HS-5 (cell line): ENCODE measurements at regions not wholly inside any gene's neighbourhood (a gene's known extent, or its start where the extent isn't known, plus 50 kb on each side); places are given as distances from the start of the nearest gene placed in this dataset.

Experiments
- DNase-seq: peaks from one replicate; pipeline ENCODE4 v3.0.0-alpha.2; 2012; ENCODE audit warnings: low read depth

DNA sequence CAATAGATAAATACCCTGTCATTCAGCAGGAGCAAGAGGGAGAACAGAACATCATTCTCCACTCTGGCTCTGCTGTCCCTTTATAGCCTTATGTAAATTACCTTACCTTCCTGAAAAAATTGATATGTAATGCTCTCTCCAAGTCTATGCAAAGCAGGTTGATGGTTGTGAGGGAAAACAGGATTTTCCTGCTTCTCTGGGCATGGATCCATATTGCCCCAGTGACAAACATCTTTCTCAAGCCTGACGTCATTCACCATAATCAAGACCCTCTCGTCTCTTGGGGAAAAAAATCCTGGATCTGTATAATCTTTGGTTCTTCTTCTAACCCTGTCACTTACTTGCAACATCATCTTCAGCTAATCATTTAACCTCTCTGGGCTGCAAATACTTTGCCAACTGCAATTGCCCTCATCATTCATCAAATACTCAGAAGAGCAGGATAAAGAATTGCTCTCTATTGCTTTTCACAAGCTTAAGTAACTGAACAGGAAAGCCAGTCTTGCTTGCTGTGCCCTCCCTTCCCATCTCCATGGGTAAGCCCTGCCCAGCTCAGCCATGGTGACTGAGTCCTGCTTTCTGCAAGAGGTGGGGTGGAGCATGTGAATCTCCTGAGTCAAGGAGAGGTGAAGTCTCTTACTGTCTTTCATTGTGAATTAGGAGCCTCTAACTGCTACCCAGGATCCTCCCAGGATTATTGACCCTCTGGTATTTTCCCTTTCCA, 123.7 kb upstream of the KLF7 start:
- DNase-seq, result no peak

DNA sequence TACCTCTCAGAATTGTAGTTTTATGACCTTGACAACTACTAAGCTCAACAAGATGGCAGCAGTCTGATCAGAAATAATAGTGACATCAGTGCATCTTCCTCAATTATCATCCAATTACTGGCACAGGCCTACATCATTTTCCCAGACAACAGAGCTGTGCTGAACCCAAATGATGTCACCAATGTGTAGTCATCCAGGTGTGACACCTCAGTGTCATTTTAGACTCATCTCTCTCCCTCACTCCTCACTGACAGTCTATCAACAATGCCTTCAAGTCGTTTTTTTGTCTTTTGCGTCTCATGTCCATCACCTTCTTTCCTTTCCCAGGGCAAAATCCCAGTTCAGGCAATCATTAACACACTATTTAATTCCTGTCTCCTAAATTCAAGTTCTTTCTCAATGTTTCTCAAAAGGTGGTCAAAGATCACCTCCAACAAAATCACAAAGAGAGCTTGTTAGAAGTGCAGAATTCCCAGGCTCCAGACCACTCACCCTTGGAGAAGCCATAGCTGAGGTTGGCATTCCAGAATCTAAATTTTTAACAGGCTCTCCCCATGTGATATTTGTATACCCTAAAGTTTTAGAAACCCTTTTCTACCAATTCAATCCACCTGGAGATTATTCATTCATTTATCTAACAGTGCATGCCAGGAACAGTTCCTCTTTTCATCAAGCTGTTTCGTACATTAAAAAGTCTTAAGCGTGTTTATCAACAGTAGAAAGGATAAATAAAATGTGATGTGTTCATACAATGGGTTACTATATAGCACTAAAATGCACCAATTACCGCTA, 125.3 kb upstream of the KLF7 start:
- no peak for DNase-seq

- DNase-seq, result no peak
Measured at GRCh38 chr2:207291625-207292252, 126.0 kb upstream of the KLF7 start.

DNA sequence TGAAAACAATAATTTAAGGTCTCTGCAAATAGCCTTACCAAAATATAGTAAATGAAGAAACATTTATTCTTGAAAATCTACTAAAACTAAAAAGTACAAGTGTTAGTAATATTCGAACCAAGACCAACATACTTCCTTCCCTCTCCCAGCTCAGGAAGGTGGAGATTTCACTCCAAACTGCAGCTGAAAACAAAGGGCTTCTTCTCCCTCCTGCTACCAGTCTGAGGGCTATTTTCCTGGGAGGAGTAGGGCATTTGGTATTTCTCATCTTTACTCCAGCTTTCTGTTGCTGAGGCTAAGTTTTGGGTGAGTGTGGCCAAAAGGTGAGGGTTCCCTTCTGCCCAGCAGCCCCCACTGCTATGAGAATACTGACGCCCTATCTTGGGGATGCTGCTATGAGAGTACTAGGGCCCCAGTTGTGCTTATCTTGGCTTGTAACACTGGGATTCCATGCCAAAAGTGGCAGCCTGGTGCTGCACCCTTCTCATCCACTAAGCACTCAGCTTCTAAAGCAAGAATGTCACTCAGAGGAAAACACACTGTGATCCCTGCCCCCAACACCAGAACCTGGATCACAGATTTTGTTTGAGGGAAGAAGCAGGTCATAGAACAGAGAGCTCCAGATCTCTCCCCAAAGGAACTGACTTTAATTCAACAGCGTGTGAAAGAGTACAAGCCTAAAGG, 130.7 kb upstream of the KLF7 start:
- no peak for DNase-seq

- DNase-seq, result no peak
Measured at GRCh38 chr2:207300817-207301216, 135.1 kb upstream of the KLF7 start.

DNA sequence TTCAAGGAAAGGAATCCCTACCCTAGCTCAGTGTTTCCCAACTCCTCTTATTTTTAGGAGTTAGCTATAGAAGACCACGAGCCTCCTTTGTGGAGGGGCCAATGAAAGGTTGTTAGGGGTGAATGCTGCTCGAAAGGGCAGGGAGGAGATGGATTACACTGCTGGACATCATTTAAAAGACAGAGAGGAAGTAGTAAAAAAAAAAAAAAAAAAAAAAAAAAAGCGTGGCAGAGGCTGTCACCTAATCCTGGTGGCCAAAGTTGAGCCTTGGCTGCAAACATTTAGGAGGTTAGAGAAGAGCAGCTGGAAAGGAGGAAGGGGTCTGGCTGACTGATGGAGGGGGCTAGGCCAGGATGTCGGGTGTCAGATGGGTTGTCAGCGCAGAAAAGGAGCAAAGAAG, 139.0 kb upstream of the KLF7 start:
- no peak for DNase-seq

DNA sequence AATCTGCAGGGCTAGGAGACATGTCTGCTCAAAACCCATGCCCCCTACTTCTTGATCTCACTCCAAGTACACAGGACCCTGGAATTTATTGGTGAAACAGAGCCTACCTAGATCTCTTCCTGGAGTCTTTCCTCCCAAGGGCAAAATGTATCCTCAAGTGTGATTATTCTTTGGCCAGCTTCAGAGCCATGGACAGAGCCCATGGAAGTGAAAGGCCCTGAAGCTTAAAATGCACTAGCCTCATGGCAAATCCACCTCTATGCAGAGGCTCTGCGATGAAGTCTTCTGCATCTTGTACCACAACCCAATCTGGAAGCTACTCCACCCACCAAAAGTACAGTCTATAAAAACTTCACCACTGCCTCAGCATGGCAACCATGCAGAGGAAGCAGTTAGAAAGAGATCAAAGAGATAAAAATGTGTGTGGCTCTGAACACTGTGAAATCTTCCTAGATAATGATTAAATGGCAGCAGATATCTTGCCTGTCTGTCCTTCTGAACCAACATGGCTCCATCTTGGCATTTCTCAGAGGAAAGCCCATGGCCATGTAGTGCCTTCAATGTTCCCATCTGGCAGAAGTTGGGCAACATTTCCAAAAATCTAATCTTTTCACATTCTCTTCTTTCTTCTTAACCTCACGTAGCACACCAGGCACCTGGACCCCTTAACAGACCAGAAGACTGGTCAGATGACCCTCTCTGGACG, 142.9 kb upstream of the KLF7 start:
- no peak for DNase-seq

DNA sequence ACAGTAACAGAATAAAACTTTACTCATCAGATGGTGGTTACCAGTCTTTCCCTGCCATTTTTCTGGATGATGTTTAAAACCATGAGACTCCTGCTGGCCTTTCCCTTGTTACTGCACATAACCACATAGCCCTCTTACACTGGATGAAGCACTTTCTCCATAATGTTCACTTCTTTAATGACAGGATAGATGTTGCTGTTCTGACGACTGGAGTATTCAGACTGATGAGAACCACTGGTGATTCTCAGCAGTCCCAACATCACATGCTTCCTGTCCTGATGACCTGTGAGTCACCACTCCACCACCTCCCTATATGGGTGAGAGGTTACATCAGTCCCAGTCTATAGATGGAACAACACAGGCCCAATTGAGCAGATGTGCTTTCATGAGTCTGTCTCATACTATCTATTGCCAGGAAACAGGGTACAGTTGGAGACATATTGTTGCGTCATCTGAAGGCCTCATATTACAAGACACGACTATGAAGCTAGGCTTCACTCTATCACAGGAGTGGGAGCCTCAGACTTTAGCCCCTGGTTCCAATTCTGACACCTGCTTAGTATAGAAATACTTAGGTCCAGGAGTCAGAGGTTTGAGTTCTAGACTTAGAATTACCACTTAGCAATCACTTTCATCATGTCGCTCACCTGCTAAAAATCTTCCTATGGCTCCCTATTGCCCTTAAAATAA, 145.7 kb upstream of the KLF7 start:
- peak; percentile 97 for DNase-seq

DNA sequence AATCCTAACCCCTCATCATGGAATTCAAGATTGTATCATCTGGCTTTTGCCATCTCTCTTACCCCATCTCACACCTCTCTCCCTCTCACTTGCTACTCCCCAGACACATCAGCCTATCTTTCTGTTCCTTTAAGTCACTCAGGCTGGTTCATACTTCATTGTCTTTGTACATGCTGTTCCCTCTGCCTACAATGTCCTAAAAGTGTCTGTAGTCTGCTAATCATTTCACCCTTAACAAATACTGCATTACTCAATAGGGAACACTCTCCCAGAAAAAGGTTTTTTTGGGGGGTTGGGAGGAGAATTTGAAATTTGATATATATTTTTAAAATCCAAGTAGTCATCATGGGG, 146.2 kb upstream of the KLF7 start:
- DNase-seq, result no peak

DNA sequence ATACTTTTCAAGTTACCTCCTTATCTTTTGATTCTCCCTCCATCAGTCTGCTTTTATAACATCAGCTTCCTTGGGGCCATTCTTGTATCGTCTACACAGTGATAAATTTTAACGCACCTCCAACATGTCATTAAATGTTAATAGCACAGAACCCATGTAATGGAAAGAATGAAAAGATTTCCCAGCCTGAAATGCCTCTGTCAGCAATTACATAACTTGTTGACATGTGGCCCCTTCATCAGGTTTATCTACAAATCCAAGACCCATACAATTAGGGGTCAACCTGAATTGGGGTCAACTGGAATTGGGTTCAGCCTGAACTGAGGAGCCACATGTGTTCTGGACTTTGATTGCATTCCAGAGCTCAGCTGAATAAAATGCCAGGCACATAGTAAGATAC, 148.2 kb upstream of the KLF7 start:
- DNase-seq, result no peak

DNA sequence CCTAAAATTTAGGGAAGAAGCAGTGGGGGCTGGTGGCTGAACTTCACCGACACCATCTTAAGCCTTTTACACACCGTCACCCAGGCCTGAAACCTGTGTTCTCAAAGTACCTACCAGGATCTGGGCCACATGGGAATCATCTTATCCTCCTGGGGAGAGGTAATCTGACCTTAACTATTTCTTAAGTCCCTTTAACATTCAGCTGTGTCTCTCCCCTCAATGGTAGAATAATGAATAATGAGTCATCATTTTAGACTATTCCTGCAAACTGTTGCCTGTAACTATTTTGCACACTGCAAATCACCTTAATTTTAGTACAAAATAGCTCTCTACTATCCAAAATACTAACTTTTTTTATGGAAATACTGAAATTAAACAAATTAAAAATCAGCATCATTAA, 149.4 kb upstream of the KLF7 start:
- no peak for DNase-seq

GRCh38 chr2:207316484-207316883, 150.7 kb upstream of the KLF7 start:
- DNase-seq, result no peak

DNA sequence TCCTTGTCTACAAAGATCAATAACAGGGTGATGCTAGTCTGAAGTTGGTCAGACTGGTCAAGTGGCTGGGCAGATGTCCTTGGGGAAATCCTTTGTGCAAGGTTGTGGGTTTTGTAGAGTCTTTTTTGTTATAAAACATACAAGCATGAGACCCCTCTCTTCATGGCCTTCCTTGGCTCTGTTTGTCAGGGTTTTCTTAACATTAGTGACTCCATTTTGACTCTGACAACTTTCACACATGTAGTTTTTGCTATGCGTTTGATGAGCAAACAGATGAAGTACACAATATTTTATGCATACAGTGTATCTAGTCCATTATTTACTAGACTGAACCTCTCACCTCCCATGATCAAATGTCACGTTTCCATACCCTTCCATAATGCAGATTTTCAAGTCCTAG, 151.2 kb upstream of the KLF7 start:
- no peak for DNase-seq

- DNase-seq, result no peak
Measured at GRCh38 chr2:207317378-207317984, 151.7 kb upstream of the KLF7 start.

DNA sequence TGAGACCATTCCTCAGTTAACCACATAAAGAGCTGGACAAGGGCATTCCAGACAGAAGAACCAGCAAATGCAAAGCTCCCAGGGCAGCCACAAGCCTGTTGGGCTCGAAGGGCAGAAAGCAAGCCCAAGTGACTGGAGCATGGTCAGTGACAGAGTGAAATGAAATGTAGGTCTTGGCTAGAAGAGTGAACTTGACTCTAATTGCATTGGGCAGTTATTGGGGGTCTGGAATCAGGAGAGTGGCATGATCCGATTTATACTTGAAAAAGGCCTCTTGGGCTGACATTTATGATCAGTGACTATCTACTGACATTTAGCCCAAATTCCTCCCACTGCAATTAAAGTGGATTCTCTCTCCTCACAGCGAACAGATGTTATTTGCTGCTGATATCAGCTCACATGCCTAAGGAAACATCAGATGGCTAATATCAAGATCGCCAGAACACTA, 152.5 kb upstream of the KLF7 start:
- DNase-seq, result no peak

DNA sequence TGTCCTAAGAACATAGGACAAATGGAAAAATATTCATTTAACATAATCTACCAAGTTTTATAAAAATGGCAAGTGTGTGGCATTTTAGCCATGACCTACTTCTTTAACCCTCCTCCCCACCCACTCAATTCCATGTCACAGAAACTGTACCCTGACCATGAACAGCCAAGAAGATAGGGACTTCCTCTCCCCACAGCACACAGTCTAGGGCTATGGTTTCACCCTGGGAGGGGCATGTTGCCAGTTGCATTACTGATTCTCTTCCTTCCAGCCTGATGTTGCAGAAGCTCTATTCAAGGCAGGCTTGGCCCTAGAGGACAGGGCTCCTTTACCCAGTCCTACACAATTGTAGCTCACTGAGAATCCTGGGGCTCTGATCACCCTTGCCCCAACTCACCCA, 153.6 kb upstream of the KLF7 start:
- DNase-seq, result no peak

GRCh38 chr2:207320381-207321159, 154.8 kb upstream of the KLF7 start:
- no peak for DNase-seq

DNA sequence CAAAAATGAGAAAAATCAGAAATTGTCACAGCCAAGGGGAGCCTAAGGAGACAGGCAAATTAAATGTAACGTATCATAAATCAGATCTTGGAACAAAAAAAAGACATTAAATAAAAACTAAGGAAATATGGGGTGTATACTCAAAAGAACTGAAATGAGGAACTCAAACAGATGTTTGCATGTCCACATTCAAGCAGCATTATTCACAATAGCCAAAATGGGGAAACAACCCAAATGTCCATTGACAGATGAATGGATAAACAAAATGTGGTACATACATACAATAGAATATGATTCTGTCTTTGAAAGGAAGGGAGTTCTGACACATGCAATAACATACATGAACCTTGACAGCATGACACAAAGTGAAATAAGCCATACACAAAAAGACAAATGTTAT, 155.8 kb upstream of the KLF7 start:
- DNase-seq, result no peak

DNA sequence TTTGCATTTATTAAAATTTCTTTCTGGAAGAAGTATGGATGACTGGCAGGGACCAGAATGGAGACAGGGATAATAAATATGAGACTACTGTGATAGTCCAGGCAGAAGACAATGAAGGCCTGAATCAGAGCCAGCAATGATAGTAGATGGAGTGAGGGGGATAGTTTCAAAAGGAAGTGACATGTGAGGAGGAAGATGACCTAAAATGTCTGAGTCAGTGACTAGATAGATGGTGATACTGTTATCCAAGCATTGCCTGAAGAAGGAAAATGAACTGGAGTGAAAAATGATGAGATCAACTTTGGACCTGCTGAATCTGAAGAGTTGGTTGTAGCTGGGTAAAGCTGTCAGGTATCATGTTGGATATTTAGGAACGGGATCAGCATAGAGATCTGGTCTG, 158.3 kb upstream of the KLF7 start:
- DNase-seq, result no peak

DNA sequence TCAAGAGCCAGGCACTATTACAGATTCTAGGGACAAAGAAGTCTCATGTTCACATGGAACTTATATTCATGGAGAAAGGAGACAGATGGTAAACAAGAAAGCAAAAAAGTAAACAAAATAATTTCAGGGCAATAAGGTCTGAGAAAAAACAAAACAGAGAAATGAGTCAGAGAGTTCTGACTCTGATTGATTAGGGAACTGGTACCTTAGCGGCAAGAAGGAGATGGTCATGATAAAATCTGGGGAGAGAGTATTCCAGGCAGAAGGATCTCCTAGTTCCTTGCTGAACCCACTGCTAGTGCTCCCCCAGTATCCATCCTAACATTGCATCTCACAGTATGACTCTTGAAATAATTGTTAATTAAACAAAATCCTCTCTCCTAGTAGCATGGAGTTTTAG, 161.8 kb upstream of the KLF7 start:
- no peak for DNase-seq
